CD4-positive, alpha-beta T cell (primary cell): ENCODE measurements at regions not wholly inside any gene's neighbourhood (a gene's known extent, or its start where the extent isn't known, plus 50 kb on each side); places are given as distances from the start of the nearest gene placed in this dataset.

ENCODE experiments used
- ATAC-seq: fragments of 200-7000 bp; cut with Tn5 transposase; one replicate; pipeline ENCODE4 v1.10.0; 2022; ENCODE audit warnings: mild to moderate bottlenecking; ENCODE audit not compliant: poor library complexity
- CTCF ChIA-PET: fragments of 350-600 bp; sonication (Branson Sonifier 250); formaldehyde crosslinking; loops from one replicate; lab custom pipeline; 2021; ENCODE audit warnings: antibody characterized with exemption, inconsistent platforms; lab: Charles Lee
- POLR2A ChIA-PET: fragments of 350-600 bp; sonication (Branson Sonifier 250); formaldehyde crosslinking; loops from one replicate; lab custom pipeline; 2021; ENCODE audit warnings: antibody characterized with exemption, inconsistent platforms; lab: Charles Lee
- DNase-seq, 14 experiments: peaks; one replicate each; pipeline ENCODE4 v3.0.0-alpha.2; 2013 to 2020; ENCODE audit warnings: mixed read lengths in 2 of 14
- H3K27ac ChIP-seq, 2 donors: one replicate each; pipeline versions ENCODE4 v1.5.1 to v1.7.0; 2013; ENCODE audit warnings: low read length in 2 of 2, low read depth in 1 of 2, mild to moderate bottlenecking in 1 of 2
- H3K27me3 ChIP-seq, 2 experiments: 1 replicate in 1 of 2; 2 replicates in 1 of 2; pipeline versions ENCODE4 v1.6.1 to v1.7.0; 2013; ENCODE audit warnings: low read length in 2 of 2, control low read depth in 1 of 2, mild to moderate bottlenecking in 1 of 2, moderate library complexity in 1 of 2; ENCODE audit not compliant: insufficient read depth in 2 of 2, control insufficient read depth in 1 of 2
- H3K36me3 ChIP-seq: one replicate; pipeline ENCODE4 v1.6.1; 2013; ENCODE audit warnings: low read length, control low read depth; ENCODE audit not compliant: insufficient read depth
- H3K4me1 ChIP-seq: one replicate; pipeline ENCODE4 v1.6.1; 2013; ENCODE audit warnings: low read length, control low read depth; ENCODE audit not compliant: insufficient read depth
- H3K4me3 ChIP-seq: one replicate; pipeline ENCODE4 v1.5.1; 2013; ENCODE audit warnings: mild to moderate bottlenecking, low read length, moderate library complexity
- H3K9me3 ChIP-seq, 2 experiments: 1 replicate in 1 of 2; 2 replicates in 1 of 2; pipeline versions ENCODE4 v1.6.1 to v1.7.0; 2013; ENCODE audit warnings: low read length in 2 of 2, mild to moderate bottlenecking in 2 of 2, control low read depth in 1 of 2, moderate library complexity in 1 of 2; ENCODE audit not compliant: control insufficient read depth in 1 of 2, insufficient read depth in 1 of 2
- H3K27ac Mint-ChIP-seq: one replicate; pipeline ENCODE4 v1.8.0; 2020; ENCODE audit warnings: mixed read lengths
- H3K27me3 Mint-ChIP-seq: one replicate; pipeline ENCODE4 v1.8.0; 2021; ENCODE audit warnings: mixed read lengths
- H3K36me3 Mint-ChIP-seq: one replicate; pipeline ENCODE4 v1.8.0; 2021; ENCODE audit warnings: low read depth, mixed read lengths
- H3K4me1 Mint-ChIP-seq: one replicate; pipeline ENCODE4 v1.8.0; 2021; ENCODE audit warnings: low read depth, mixed read lengths
- H3K4me3 Mint-ChIP-seq: one replicate; pipeline ENCODE4 v1.8.0; 2020; ENCODE audit warnings: mild to moderate bottlenecking, mixed read lengths
- H3K9me3 Mint-ChIP-seq: one replicate; pipeline ENCODE4 v1.8.0; 2020; ENCODE audit warnings: mixed read lengths
- CTCF ChIP-seq: fragments of 200-600 bp; IDR thresholded peaks from one replicate; pipeline ENCODE4 v1.8.0; 2022; ENCODE audit warnings: antibody characterized with exemption, mild to moderate bottlenecking
- intact Hi-C, 2 experiments: fragments of 100-400 bp; cut with DNase I in 1 of 2; cut with micrococcal nuclease in 1 of 2; formaldehyde crosslinking; loops; one replicate each; pipeline versions ENCODE4 v1.15.1 to v1.9.0; 2023 to 2025; cut with DNase I, micrococcal nuclease

GRCh38 chr11:25537393-25537792 is 794.5 kb upstream of the ANO3 start:
- Mint-ChIP-seq H3K36me3 (no peaks in the 10 kb centered on the region), H3K27ac (no peak overlapping the region), H3K9me3 (peaks cover 9% of the 10 kb centered on the region), H3K4me1 (no peaks in the 10 kb centered on the region), H3K4me3 (no peak overlapping the region), H3K27me3 (no peaks in the 10 kb centered on the region)
- ChIA-PET CTCF (no interaction called here), POLR2A (no interaction called here)
- ATAC-seq (no peak), DNase-seq (no peak)
- intact Hi-C loops: no loop called here
- no peak overlapping the region for H3K4me3 ChIP-seq
- H3K36me3 ChIP-seq: no peaks in the 10 kb centered on the region
- H3K9me3 ChIP-seq: no peaks in the 10 kb centered on the region
- no peaks in the 10 kb centered on the region for H3K4me1 ChIP-seq
- no peak for TF ChIP-seq CTCF
- H3K27me3 ChIP-seq: no peaks in the 10 kb centered on the region
- no peak overlapping the region for H3K27ac ChIP-seq

- ChIA-PET POLR2A (no interaction called here), CTCF (no interaction called here)
- Histone ChIP-seq H3K4me1 (no peaks in the 10 kb centered on the region), H3K27ac (no peak overlapping the region), H3K4me3 (no peak overlapping the region), H3K27me3 (no peaks in the 10 kb centered on the region), H3K9me3 (peaks cover 0 to 6% of the 10 kb centered on the region in 2 experiments), H3K36me3 (no peaks in the 10 kb centered on the region)
- Mint-ChIP-seq H3K4me3 (no peak overlapping the region), H3K4me1 (no peaks in the 10 kb centered on the region), H3K27me3 (no peaks in the 10 kb centered on the region), H3K36me3 (no peaks in the 10 kb centered on the region), H3K27ac (no peak overlapping the region), H3K9me3 (peaks cover 10% of the 10 kb centered on the region)
- ATAC-seq (no peak), DNase-seq (no peak)
- intact Hi-C loops: no loop called here
- no peak for TF ChIP-seq CTCF
Measured at GRCh38 chr11:25547292-25547691, 784.6 kb upstream of the ANO3 start.

GRCh38 chr11:25562417-25562816 is 769.5 kb upstream of the ANO3 start:
- Mint-ChIP-seq H3K36me3 (no peaks in the 10 kb centered on the region), H3K4me3 (no peak overlapping the region), H3K27ac (no peak overlapping the region), H3K27me3 (no peaks in the 10 kb centered on the region), H3K4me1 (no peaks in the 10 kb centered on the region), H3K9me3 (peaks cover 5% of the 10 kb centered on the region)
- no peak for DNase-seq
- POLR2A ChIA-PET: no interaction called here
- Histone ChIP-seq H3K4me1 (no peaks in the 10 kb centered on the region), H3K27ac (no peak overlapping the region), H3K4me3 (no peak overlapping the region), H3K36me3 (no peaks in the 10 kb centered on the region), H3K9me3 (no peaks in the 10 kb centered on the region), H3K27me3 (no peaks in the 10 kb centered on the region)
- no peak for ATAC-seq
- CTCF ChIA-PET: no interaction called here
- TF ChIP-seq CTCF: no peak
- intact Hi-C loops: no loop called here
